GM18951 (cell line): ENCODE measurements at regions not wholly inside any gene's neighbourhood (a gene's known extent, or its start where the extent isn't known, plus 50 kb on each side); places are given as distances from the start of the nearest gene placed in this dataset.

Source experiments
- POLR2A ChIP-seq: IDR thresholded peaks from 4 replicates; pipeline ENCODE4 v1.6.1; 2011; ENCODE audit warnings: mild to moderate bottlenecking; ENCODE audit not compliant: insufficient read length, insufficient read depth; ENCODE audit errors: extremely low read depth
- in situ Hi-C: fragments of 300-500 bp; cut with MboI; formaldehyde crosslinking; loops from one replicate; pipeline ENCODE4 v1.12.0; 2022; ENCODE audit warnings: low sequenced_read_pairs, mixed read lengths, inconsistent platforms; ENCODE audit not compliant: unreplicated experiment

DNA sequence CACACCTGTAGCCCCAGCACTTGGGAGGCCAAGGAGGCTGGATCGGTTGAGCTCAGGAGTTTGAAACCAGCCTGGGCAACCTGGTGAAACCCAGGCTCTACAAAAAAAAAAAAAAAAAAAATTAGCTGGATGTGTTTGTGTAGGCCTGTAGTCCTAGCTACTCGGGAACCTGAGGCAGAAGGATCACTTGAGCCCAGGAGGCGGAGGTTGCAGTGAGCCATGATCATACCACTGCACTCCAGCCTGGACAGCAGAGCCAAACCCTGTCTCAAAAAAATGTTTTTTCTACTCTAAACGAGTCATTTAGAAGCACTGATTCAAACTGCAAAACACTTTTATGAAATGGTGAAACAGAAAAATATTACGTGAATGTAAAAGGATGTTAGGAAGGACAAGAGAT, 69.1 kb upstream of the SLC39A10 start:
- in situ Hi-C loops, result no loop called here
- no peak for TF ChIP-seq POLR2A

DNA sequence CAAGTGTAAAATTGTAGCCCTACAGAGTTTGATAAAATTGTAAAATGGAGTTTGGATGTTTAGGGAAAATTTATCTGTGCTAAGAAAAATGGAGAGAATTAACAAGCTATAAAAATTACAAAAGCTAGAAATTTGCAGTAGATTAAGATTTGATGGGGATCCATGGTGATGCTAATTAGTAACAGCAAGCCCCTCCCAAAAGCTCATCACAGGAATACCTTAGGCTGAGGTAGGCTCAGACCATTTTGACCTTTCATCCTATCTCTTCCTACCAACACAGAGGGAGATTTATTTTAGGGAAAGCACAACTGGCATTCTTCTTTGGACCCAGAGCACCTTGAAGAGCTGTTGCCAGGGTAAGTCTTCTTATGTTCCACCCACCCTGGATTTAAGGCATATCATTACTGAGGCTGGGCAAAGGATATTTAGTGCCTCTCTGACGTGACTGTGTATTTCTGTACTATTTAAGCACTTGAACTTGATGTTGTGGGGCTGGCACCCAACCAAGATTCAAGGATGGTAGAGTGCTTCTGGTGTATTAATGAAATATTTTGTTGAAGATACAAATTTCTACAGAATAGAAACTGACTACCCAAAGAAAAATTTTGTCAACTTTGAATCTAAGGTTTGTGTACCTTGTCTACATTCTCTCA, 70.8 kb upstream of the SLC39A10 start:
- in situ Hi-C loops, result no loop called here
- TF ChIP-seq POLR2A, result no peak

DNA sequence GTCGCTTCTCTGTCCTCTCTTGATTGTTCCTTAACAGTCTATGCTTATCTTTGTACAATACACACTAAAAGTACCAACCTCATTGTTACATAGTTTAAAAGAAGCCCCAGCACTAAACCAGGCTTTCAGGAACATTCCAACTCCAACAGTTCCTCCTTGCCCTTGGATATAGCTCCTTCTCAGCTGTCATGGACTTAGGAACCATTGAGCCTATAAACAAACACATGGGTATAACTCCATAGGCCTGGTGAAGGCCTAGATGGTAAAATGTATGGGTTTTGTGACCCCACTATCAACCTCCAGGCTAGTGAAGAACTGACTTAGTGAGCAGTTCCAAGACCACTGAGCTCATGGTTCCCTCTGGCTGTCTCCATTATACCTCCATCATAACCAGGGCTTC, 74.8 kb upstream of the SLC39A10 start:
- TF ChIP-seq POLR2A, result no peak
- in situ Hi-C loops, result no loop called here

DNA sequence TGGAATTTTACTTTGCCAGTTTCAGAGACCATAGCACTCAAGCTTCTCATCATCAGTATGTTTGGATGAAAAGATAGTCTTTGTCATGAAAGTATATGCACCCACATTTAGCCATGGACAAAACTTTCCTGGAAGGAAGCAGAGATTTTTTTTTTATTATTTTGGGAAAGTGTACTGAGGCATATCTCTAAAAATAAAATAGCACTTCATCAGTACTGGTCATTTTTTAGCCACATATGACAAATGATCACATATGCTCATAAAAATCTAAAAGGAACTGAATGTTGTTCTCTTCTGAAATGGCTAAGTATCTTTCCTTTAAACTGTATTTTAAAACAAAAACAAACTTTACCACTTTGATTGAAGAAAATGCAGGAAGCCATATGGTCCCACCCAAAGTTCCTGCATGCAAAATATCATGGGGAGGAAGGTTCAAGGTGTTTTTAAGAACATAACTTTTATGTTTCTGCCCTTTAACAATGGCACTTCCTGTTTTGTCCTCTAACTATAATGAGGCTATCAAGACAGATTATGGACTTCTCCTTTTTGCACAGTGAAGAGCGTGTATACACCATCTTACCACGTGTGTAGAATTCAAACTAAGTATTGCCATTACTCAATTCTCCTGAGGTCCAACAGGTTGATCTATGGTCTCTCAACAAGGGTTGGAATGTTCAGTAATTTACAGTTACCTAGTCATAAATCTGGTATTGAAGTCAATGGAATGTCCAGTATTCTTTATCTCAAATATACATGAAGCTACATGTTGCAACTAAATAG, 77.1 kb upstream of the SLC39A10 start:
- in situ Hi-C loops, result no loop called here
- TF ChIP-seq POLR2A, result no peak

DNA sequence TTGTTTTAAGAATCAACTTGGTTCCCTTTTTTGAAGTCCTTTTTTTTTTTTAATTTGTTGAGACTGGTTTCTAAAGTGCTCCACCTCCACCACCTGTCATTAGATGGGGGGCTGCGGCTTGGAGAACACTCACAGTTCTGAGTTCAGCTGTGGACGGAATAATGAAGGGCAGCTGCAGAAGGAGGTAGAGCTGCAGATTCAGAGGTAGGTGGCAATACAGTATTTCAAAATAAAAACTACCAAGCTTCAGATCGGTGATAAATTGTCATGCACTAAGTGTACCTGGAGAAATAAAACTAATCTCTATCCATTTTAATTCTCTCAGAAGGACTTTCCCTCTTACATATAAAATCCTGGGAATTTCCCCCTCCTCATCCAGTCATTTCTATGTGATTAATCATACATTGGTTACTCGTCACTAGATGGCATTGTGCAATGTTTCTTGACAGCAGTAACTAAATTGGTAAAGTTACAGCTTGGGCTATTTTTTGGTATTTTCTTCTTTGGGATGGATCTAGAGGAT, 81.1 kb upstream of the SLC39A10 start:
- in situ Hi-C loops, result no loop called here
- no peak for TF ChIP-seq POLR2A

DNA sequence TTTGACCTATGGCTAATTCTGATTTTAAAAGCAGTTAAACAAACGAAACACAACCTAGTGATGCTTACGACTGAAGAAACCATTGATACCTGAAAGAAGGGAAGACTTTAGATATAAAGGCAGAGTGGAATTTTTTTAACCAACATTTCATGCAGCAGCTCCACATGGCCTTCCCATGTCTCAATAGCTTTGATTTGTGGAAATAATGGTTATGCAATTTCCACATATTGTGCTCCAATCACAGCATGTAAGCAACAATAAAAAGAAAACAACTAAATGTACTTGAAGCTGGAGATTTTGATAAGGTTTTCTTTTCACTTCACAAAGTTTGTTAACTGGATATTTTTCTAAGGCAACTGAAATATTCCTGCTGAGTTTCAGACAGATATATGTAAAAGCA, 82.0 kb upstream of the SLC39A10 start:
- in situ Hi-C loops, result no loop called here

DNA sequence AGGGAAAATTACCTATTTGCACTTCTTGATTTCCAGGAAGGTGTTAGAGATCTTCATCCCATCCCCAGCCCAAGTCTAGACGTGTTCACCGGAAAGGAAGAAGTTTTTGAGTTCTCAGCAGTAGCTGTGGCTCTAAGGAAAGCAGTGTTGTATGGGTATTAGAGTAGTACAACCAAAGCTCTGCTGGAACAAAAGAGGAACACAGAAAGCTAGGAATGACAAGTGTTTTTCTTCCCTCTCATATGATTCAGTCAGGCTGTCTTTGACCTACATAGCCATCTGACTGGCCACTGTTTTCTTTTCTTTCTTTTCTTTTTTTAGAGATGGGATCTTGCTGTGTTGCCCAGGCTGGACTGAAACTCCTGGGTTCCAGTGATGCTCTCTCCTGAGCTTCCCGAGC, 82.7 kb upstream of the SLC39A10 start:
- in situ Hi-C loops, result loop anchor here (25.0 kb wide), 1 partner anchor 488 kb away; the partner anchor contains the start of gene DNAH7
- no peak for TF ChIP-seq POLR2A

More for the DNA sequence above, 82.0 kb upstream of the SLC39A10 start:
- no peak for TF ChIP-seq POLR2A

DNA sequence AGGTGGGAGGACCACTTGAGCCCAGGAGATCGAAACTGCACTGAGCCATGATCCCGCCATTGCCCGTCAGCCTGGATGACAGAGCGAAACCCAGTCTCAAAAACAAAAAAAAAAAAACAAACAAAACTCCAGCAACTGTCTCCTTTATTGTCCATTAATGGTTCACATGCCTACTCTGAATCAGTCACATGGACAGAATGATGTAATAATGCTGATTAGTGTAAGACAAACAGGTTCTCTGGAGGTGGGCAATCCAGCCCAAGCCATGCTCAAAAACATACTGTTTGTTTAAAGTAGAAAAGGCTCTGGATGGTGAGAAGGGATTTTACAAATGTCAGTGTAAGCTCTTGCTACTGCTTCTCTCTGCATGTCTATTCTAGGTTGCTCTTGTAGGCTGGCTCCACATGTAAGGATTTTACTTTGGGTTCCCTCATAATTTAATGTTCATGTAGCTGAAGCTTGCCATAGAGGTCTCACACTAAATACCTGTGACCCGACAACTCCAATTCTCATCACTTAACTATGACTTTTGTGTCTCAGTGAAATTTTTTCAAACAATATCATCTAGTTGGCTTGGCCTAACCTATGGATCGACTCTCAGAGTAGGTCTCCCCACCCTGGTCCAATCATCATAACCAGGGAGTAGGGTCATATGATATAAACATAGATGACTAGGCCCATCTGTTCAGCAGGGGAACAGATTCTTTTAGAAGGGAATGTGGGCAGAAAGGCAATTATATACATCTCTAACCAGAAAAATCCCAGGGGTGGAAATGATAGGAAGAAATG, 83.9 kb upstream of the SLC39A10 start:
- TF ChIP-seq POLR2A, result no peak
- in situ Hi-C loops, result loop anchor here (25.0 kb wide), 1 partner anchor 489 kb away; the partner anchor contains the start of gene DNAH7

DNA sequence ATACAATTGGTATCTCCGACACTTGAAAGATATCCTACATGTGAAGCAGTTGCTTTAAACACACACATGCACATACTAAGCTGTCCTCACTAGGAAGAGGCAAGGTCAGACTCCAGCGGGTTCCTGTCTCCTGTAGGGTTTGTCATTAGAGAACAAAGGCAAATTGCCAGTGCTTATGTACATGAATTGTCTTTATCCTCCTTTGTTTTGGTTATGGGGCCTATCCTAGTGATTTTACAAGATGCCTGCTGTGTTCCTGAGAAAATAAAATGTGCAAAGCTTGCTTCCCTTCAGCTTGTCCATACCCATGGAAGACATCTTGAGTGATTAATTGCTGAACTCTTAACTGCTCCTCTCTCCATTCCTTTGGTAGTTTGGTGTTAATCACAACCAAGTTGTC, 86.7 kb upstream of the SLC39A10 start:
- in situ Hi-C loops, result loop anchor here (25.0 kb wide), 1 partner anchor 492 kb away; the partner anchor contains the start of gene DNAH7
- no peak for TF ChIP-seq POLR2A

DNA sequence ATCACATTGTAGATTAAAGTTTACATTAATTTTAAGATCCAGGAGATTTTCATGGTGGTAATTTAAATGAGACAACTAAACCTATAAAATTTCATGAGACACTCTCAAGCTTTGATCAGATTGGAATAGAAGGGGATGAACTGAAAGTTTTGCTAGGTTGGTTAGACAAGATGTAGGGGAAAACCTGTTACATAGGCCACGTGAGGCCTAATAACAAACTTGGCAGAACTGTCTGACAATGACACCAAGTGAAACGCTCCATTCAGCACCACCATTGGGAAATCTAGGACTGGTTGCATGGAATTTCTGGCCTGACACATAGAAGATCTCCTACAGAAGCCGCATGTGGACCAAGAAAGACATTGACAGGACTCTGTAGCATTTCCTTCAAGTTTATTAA, 87.8 kb upstream of the SLC39A10 start:
- no peak for TF ChIP-seq POLR2A
- in situ Hi-C loops, result loop anchor here (25.0 kb wide), 1 partner anchor 493 kb away; the partner anchor contains the start of gene DNAH7

DNA sequence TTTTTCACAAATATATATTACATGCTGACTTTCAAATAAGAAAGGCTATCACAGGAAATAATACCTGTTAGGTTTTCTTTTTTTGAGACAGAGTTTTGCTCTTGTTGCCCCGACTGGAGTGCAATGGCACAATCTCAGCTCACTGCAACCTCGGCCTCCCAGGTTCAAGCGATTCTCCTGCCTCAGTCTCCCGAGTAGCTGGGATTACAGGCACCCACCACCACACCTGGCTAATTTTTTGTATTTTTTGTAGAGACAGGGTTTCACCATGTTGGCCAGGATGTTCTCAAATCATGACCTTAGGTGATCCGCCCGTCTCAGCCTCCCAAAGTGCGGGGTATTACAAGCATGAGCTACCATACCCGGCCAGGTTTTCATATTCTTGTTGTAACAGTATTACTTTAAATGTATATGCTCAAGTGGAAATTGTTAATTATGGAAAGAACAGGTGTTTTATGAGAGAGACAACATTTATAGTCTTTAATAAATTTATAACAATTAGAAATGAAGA, 92.3 kb upstream of the SLC39A10 start:
- in situ Hi-C loops, result loop anchor here (25.0 kb wide), 1 partner anchor 498 kb away; the partner anchor contains the start of gene DNAH7

DNA sequence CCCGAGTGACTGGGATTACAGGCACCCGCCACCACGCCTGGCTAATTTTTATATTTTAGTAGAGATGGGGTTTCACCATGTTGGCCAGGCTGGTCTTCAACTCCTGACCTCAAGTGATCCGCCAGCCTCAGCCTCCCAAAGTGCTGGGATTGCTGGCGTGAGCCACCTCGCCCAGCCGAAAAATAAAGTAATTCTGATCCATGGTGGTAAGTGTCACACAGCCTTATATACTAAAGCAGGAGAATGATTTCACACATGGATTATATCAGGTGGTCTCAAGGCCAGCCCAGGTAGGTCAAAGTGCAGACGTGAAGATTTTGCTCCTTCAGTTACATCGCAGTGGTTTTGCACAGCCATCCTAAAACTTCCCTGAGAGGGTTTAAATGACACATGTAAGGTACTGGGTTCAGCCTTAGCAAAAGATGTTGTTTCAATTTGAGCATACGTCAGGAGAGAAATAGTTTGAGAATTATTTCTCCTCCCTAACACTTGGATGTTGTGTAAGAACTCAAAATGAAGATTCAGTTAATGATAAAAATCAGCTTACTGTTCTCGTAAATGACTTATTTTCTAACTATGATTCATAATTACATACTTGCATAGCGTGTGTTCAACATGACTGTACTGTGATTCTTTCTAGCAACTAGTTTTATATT, 93.0 kb upstream of the SLC39A10 start:
- in situ Hi-C loops, result loop anchor here (25.0 kb wide), 1 partner anchor 498 kb away; the partner anchor contains the start of gene DNAH7
- no peak for TF ChIP-seq POLR2A
